SH-SY5Y (cell line): ENCODE measurements at regions not wholly inside any gene's neighbourhood (a gene's known extent, or its start where the extent isn't known, plus 50 kb on each side); places are given as distances from the start of the nearest gene placed in this dataset.

ENCODE experiments used
- GATA2 ChIP-seq: IDR thresholded peaks from 2 replicates; pipeline ENCODE4 v1.6.1; 2011; ENCODE audit warnings: mild to moderate bottlenecking, low read depth, low read length
- GATA3 ChIP-seq: IDR thresholded peaks from 2 replicates; pipeline ENCODE4 v1.6.1; 2011; ENCODE audit warnings: low read depth, mild to moderate bottlenecking, low read length, moderate library complexity

DNA sequence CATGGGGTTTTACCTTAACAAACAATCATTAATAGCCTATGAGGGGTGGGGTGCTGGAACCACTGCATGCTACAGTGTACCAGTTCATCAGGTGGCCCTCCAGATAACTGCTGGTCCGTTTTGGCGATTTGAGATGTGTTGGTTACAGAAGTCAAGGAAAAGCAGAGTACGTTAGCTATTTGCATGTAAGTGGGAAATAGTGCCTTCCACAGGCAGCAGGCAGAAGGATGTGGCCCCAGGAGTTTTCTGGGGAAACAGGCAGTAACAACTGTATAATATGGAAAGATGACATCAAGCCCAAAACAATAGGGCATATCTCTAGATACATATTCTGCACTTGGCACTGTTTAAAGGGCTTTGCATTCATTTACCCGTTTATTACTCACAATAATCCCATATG is 245.7 kb downstream of the COL4A1 start:
- TF ChIP-seq GATA3 (no peak), GATA2 (no peak)

DNA sequence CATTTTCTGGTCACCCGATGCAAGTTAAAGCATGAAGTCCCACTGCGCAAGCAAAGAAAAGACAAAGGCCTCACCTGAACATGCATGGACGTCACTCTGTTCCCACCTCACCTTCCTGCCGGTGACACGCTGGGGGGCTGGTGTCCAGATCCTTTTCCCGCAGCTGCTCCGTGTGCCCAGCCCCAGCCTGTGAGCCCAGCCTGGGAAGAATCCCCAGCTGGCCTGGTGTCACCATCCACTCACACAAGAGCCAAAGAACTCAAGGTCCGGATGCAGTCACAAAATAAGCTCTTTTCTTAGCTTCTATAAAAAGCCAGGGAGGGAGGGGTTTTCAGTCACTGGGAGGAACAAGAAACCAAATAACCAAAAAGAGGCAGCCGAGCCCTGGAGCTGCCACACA is 249.9 kb downstream of the COL4A1 start:
- TF ChIP-seq GATA2 (no peak), GATA3 (no peak)

DNA sequence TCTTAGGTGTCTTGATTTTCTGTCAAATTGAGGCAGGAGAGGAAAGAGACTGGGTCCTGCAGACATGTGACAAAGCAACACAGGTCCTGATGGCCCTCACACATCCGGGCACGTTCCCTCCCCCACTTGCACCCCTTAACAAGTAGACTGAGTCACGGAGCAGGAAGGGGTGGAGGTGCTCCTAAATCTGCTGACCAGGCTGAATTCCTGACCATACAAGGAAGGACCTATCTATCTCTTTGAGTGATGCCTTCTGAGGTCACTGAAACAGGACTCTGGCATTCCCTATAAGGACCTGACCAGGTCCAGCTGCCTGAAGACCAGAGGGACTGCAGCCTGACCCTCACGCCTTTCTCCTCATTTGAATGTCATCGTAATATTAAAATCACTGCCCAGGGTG is 250.3 kb downstream of the COL4A1 start:
- no peak for TF ChIP-seq GATA3
- TF ChIP-seq GATA2: no peak

DNA sequence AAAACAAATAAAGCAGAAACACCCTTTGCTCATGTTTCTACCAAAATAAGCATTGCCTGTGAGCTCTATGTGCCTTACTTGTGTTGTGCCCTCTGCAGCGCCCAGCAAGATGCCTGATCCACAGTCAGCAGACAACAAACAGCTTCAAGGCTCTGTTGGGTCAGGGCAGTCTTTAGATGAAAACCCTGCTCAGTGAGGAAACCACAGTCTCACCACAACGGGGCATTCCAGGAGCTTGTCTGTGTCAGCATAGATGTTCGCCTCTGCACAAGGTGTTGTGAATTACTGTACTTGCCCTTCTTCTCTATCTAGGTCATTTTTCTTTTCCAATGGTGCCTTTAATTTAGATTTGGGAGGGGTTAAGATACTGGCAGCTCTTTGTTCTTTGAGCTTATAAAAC is 251.9 kb downstream of the COL4A1 start:
- TF ChIP-seq GATA2: no peak
- TF ChIP-seq GATA3: no peak

DNA sequence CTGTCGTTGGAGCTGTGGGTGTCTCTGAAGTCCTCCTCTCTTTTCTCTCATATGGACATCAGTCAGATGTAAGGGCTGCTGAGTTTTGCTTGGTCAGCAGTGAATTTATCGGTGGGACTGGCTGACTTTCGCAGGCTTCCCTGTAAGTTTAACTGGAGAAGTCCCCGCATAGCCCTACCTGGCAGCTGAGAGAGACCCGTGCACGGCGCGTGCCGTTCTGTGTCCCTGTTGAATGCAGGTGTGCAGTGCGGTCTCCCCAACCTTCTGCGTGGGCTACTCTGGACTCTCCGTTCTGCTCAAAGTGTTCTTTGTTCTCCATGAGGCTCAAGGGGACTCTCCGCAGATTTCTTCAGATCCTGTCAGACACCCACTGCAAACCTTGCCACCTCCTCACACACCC is 252.9 kb downstream of the COL4A1 start:
- TF ChIP-seq GATA2: no peak
- no peak for TF ChIP-seq GATA3

DNA sequence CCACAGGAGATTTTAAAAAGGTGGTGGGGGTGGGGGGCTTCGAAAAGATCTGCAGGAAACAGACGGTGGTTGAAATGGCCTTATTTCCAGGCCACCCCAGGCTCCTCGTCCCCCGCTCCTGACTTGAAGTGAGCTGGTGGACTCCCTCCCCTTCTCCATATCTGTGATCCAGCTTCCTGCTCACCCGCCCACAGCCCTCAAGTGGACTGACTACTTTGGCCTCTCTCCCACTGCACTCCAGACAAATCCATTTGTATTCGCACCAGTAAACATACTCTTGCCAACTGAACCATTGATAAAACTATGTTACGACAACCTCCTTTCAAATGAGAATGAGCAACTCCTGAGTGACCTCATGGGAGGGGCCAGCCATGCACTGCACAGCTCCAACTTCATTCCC is 259.5 kb downstream of the COL4A1 start:
- TF ChIP-seq GATA3 (no peak), GATA2 (no peak)

DNA sequence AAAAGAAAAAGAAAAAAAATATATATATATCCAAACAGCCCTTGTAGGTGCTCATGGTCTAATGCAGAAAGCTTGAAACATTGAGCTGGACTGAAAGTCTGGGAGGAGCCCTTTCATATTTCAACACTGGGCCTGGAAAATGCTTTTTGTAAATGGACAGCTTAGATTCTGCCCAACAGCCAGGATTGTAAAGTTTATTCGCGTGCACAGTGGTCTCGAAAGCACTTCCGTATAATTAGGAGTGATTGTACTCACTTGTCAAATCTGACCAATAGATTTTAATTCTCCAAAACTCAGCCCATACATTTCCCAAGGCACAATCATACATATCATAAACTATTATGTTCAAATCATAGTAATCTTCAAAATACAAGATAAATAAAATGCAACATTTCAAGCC is 260.1 kb downstream of the COL4A1 start:
- no peak for TF ChIP-seq GATA2
- no peak for TF ChIP-seq GATA3

DNA sequence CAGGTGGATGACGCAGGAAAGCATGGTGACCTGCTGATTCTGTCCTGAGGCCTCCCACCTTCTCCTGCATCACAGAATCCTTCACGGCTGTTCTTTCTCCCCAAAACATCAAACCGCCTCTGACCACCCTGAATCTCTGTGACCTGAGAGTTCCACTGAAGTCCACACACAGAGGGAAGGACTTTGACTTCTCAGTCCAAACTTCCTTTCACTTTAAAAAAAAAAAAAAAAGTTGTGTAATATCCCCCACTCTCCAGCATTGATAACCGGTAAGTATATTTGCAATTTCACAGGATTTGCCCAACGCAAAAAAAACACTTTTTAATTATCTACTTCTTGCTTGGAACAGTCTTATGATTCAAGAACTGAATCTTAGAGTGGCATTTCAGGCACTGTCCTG is 259.5 kb upstream of the IRS2 start:
- no peak for TF ChIP-seq GATA3
- no peak for TF ChIP-seq GATA2

DNA sequence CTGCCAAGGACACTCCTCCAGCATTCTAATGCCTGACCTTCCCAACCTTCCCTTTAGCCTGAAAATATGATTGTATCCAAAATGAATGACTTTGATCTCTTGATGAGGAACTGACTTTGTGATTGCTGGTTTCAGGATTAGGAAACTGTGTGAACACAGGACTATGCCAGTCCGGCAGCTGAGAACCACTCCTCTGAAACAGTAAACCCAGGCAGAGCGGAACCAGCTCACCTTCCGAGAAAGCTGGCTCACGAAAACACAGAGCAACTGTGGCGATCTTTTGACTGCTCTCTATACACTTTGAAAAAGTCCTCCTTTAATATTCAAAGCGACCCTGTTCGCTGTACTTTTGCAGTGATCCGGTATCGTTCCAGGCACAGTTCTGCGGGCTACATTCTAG is 258.8 kb upstream of the IRS2 start:
- TF ChIP-seq GATA2 (no peak), GATA3 (no peak)

DNA sequence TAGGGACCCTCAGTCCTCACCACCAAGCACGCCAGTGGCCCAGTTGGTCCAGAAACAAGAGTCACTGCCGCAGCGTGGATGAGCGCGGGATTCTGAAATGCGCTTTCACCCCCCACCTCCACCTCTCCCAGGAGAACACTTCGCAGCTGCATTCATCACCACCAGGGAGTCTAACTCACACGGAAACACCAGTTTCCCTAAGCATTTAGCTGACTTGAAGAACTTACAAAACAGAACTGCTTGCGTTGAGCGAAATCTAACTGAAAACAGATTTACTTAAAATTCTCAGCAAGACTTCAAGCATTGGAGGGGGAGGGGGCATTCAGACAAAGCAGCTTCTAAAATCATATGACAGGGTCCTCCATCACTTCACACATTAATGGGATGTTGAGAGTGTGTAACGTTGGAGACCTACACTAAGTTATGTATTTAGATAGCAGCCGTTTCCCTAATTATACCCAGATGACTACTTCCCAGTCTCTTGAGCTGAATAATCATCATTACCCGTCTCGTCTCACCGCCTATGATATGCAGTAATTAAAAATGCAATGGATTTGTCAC is 258.2 kb upstream of the IRS2 start:
- TF ChIP-seq GATA2 (no peak), GATA3 (no peak)

DNA sequence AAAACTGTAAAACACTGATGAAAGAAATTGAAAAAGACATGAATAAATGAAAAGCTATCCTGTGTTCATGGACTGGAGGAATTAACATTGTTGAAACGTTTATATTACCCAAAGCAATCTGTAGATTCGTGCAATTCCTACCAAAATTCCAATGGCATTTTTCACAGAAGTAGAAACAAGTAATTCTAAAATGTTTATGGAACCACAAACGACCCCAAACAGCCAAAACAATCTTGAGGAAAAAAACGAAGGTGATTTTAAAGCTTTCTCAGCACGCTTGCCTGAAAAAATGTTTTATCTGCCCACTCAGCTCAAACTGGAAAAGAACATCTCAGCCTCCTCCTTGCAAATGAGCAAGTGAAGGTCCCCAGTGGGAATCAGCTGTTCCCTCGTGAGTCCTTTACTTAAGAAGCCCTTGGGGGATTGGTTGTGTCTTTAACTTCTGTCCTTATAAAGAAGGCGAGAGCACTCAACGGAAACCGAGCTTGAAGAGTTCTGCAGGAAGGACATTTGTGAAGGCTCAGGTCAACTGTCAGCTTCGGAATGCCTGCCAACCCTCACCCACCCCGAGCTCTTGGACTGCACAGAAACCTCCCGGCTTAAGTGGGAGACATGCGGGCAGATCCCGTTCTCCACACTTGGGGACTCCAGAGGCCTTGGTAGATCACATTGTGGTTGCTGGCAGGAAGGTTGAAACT is 256.0 kb upstream of the IRS2 start:
- no peak for TF ChIP-seq GATA3

DNA sequence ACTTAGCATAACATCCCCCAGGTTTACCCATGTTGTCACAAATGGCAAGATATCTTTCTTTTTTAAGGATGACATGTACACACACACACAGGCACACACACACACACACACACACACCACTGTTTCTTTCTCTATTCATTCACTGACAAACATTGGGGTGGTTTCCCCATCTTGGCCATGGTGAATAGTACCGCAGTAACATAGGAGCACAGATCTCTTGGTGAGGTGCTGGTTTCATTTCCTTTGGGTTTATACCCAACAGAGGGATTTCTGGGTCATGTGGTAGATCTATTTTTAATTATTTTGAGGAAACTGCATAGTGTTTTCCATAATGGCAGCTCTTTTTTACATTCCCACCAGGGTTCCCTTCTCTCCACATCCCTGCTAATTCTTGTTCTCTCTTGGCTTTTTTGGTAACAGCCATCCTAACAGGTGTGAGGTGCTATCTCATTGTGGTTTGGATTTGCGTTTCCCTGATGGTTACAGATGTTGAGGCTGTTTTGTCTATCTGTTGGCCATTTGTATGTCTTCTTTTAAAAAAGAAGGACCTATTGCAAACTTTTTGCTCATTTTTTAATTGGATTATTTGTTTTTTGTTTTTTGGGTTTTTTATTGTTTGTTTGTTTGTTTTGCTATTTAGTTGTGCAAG is 251.7 kb upstream of the IRS2 start:
- TF ChIP-seq GATA3: no peak
- TF ChIP-seq GATA2: no peak

DNA sequence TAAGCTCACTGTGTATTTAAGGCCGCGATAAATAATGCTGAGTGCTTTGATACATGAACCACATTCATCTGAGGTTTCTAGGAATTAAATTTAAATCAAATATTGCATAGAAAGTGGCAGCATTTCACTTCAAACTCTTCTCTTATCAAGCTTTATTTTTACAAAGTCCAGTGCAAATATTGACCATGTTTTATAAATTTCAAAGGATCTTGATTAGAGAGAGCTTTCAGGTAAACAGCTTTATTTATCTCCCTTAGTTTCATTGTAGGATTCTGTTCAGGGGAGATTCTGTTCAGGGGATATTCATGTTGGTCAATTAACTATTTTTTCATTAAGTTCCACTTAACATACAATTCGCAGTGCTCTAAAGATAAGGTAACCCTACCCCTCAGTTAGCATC is 249.7 kb upstream of the IRS2 start:
- TF ChIP-seq GATA3: no peak
- TF ChIP-seq GATA2: no peak

DNA sequence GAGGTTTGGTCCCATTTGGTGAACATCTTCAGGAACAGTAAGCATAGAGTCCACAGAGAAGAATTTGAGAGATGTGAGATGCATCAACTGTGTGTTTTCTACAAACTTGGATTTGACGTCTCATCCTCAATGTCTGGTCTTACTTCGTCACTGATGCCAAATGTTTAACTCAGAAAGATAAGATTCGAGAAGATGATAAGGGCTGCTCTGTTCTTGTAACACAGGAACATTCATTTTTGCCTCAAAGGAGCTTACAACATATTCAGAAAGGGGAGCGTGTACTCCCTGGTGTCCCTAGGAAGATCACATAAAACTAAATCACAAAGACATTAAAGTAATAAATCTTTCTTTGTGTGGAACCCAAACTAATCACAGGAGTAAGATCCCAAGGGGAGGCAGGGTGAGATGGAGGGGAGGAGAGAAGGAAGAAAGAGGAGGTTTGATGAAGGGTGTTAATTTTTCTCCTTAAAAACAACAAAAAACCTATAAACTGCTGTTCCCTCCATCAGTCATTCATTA is 247.7 kb upstream of the IRS2 start:
- no peak for TF ChIP-seq GATA2
- no peak for TF ChIP-seq GATA3

DNA sequence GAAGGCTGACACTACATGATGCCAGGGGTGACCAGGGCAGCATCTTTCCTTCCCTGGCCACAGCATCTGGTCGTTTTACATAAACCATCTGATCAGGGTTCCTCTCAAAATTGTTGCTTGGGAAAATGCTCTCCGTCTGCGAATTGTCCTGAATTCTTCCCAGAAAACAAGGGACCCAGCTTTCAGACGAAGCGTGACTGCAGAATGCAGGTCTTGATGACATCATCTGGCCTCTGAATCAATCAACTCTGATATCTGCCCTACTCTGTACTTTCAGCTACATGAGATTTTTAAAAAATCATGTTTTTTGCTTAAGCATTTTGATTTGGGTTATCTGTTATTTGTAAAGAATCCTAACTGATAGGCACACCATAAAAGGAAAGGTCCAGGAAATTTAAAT is 246.6 kb upstream of the IRS2 start:
- TF ChIP-seq GATA2: no peak
- TF ChIP-seq GATA3: no peak
